ENCODE measurements at regions not wholly inside any gene's neighbourhood (a gene's known extent, or its start where the extent isn't known, plus 50 kb on each side); places are given as distances from the start of the nearest gene placed in this dataset.

DNA sequence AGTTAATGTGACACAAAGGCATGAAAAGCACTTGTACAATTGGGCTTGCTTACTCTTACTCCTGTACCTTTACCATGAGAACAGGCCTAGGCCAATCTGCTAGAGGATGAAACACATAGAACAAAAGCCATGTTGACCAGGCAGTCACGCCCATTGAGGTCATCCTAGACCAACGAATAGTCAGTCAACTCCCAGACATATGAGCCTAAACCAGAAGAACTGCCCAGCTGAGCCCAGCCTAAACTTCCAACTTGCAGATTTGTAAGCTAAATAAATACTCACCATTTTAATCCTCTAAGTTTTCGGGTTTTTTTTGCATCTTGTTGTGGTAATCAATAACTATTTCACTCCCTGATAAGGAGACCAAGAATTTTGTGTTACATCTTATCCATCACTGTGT, 164.8 kb upstream of the ADRA1B start:
- TF ChIP-seq, protein P1, sequence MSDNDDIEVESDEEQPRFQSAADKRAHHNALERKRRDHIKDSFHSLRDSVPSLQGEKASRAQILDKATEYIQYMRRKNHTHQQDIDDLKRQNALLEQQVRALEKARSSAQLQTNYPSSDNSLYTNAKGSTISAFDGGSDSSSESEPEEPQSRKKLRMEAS (CRISPR knock-in tag; IDR thresholded peaks at IDR 0.05) = no peak
- TF ChIP-seq ZBTB26 (CRISPR knock-in tag; IDR thresholded peaks at IDR 0.05) (no peak), MAFF (IDR thresholded peaks at IDR 0.05; ENCODE audit: low read length) (no peak), REST (IDR thresholded peaks at IDR 0.05; ENCODE audit: borderline replicate concordance) (no peak), REST (CRISPR knock-in tag; IDR thresholded peaks at IDR 0.05; ENCODE audit: low read depth) (no peak), HMG20A (CRISPR knock-in tag; conservative IDR thresholded peaks at IDR 0.05) (no peak), PCBP1 (IDR thresholded peaks at IDR 0.05; ENCODE audit: low read depth, low read length, poor library complexity, severe bottlenecking) (no peak), CREB3 (tag; conservative IDR thresholded peaks at IDR 0.05; ENCODE audit: low read depth) (no peak), FOXJ3 (CRISPR knock-in tag; IDR thresholded peaks at IDR 0.05) (no peak), POLR2G (IDR thresholded peaks at IDR 0.05; ENCODE audit: low read depth, low read length) (no peak), ZNF311 (CRISPR knock-in tag; IDR thresholded peaks at IDR 0.05) (no peak), KDM1A (IDR thresholded peaks at IDR 0.05) (no peak)
- TF ChIP-seq, protein P2, sequence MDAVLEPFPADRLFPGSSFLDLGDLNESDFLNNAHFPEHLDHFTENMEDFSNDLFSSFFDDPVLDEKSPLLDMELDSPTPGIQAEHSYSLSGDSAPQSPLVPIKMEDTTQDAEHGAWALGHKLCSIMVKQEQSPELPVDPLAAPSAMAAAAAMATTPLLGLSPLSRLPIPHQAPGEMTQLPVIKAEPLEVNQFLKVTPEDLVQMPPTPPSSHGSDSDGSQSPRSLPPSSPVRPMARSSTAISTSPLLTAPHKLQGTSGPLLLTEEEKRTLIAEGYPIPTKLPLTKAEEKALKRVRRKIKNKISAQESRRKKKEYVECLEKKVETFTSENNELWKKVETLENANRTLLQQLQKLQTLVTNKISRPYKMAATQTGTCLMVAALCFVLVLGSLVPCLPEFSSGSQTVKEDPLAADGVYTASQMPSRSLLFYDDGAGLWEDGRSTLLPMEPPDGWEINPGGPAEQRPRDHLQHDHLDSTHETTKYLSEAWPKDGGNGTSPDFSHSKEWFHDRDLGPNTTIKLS (IDR thresholded peaks at IDR 0.05; ENCODE audit: borderline replicate concordance, low read depth) = no peak
- TF ChIP-seq, protein P3, sequence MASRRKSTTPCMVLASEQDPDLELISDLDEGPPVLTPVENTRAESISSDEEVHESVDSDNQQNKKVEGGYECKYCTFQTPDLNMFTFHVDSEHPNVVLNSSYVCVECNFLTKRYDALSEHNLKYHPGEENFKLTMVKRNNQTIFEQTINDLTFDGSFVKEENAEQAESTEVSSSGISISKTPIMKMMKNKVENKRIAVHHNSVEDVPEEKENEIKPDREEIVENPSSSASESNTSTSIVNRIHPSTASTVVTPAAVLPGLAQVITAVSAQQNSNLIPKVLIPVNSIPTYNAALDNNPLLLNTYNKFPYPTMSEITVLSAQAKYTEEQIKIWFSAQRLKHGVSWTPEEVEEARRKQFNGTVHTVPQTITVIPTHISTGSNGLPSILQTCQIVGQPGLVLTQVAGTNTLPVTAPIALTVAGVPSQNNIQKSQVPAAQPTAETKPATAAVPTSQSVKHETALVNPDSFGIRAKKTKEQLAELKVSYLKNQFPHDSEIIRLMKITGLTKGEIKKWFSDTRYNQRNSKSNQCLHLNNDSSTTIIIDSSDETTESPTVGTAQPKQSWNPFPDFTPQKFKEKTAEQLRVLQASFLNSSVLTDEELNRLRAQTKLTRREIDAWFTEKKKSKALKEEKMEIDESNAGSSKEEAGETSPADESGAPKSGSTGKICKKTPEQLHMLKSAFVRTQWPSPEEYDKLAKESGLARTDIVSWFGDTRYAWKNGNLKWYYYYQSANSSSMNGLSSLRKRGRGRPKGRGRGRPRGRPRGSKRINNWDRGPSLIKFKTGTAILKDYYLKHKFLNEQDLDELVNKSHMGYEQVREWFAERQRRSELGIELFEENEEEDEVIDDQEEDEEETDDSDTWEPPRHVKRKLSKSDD (conservative IDR thresholded peaks at IDR 0.05; ENCODE audit: low read length) = no peak
- TF ChIP-seq, protein P4, sequence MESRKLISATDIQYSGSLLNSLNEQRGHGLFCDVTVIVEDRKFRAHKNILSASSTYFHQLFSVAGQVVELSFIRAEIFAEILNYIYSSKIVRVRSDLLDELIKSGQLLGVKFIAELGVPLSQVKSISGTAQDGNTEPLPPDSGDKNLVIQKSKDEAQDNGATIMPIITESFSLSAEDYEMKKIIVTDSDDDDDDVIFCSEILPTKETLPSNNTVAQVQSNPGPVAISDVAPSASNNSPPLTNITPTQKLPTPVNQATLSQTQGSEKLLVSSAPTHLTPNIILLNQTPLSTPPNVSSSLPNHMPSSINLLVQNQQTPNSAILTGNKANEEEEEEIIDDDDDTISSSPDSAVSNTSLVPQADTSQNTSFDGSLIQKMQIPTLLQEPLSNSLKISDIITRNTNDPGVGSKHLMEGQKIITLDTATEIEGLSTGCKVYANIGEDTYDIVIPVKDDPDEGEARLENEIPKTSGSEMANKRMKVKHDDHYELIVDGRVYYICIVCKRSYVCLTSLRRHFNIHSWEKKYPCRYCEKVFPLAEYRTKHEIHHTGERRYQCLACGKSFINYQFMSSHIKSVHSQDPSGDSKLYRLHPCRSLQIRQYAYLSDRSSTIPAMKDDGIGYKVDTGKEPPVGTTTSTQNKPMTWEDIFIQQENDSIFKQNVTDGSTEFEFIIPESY (CRISPR knock-in tag; IDR thresholded peaks at IDR 0.05) = no peak
